SU-DHL-6 (cell line): ENCODE measurements at regions not wholly inside any gene's neighbourhood (a gene's known extent, or its start where the extent isn't known, plus 50 kb on each side); places are given as distances from the start of the nearest gene placed in this dataset.
"Not testable (repeated sequence)": the region's sequence is repeated elsewhere in the genome, so short reads cannot be mapped to it uniquely, and the experiment has no call there.

Source experiments
- H2AFZ ChIP-seq: fragments of 200-600 bp; sonication (generic); 2 replicates; pipeline ENCODE4 v1.6.1; 2014; ENCODE audit warnings: low read depth, mild to moderate bottlenecking, moderate library complexity, mixed read lengths, antibody characterized with exemption, low read length; ENCODE audit not compliant: severe bottlenecking
- H3F3A ChIP-seq: fragments of 200-600 bp; shearing (Covaris generic); 2 replicates; pipeline ENCODE4 v1.6.0; 2016; ENCODE audit warnings: antibody characterized with exemption, mild to moderate bottlenecking; ENCODE audit not compliant: insufficient read depth
- H3K27ac ChIP-seq: fragments of 200-600 bp; sonication (generic); 2 replicates; pipeline ENCODE4 v1.5.1; 2016; ENCODE audit warnings: low read depth, mild to moderate bottlenecking, low read length, moderate library complexity, mixed read lengths
- H3K27me3 ChIP-seq: fragments of 200-600 bp; sonication (generic), shearing (Covaris generic); 2 replicates; pipeline ENCODE4 v1.6.0; 2014; ENCODE audit warnings: mild to moderate bottlenecking, low read length
- H3K36me3 ChIP-seq: fragments of 200-600 bp; sonication (generic); 2 replicates; pipeline ENCODE4 v1.6.1; 2014; ENCODE audit warnings: mild to moderate bottlenecking, low read length, mixed read lengths
- H3K4me2 ChIP-seq: fragments of 300-600, 200-600 bp; shearing (Covaris generic), sonication (generic); 2 replicates; pipeline ENCODE4 v1.6.0; 2014; ENCODE audit warnings: low read length, low read depth, mild to moderate bottlenecking; ENCODE audit not compliant: poor library complexity, severe bottlenecking
- H3K4me3 ChIP-seq: fragments of 200-600 bp; sonication (generic); 2 replicates; pipeline ENCODE4 v1.5.1; 2014; ENCODE audit warnings: antibody characterized with exemption, low read length, mild to moderate bottlenecking, mixed read lengths; ENCODE audit not compliant: insufficient read depth, poor library complexity, severe bottlenecking
- H3K79me2 ChIP-seq: fragments of 200-600 bp; sonication (generic); 2 replicates; pipeline ENCODE4 v1.6.1; 2014; ENCODE audit warnings: mild to moderate bottlenecking, low read length, moderate library complexity; ENCODE audit not compliant: insufficient read depth
- H3K9ac ChIP-seq: fragments of 200-600 bp; sonication (generic); 2 replicates; pipeline ENCODE4 v1.7.0; 2014; ENCODE audit warnings: mild to moderate bottlenecking, low read length
- H3K9me2 ChIP-seq: fragments of 200-600 bp; sonication (generic); replicated peaks from 2 replicates; pipeline ENCODE4 v1.6.1; 2014; ENCODE audit warnings: low read length; ENCODE audit not compliant: insufficient read depth
- H3K9me3 ChIP-seq: fragments of 200-600 bp; sonication (generic); 2 replicates; pipeline ENCODE4 v1.6.1; 2014; ENCODE audit warnings: low read length, mixed read lengths; ENCODE audit not compliant: insufficient read depth
- H4K20me1 ChIP-seq: fragments of 200-600 bp; sonication (generic); 2 replicates; pipeline ENCODE4 v1.6.1; 2014; ENCODE audit warnings: low read depth, mild to moderate bottlenecking, antibody characterized with exemption, low read length, moderate library complexity, mixed read lengths
- EZH2phosphoT487 ChIP-seq: fragments of 200-600 bp; sonication (generic), shearing (Covaris generic); conservative IDR thresholded peaks from 2 replicates; pipeline ENCODE4 v1.6.1; 2018; ENCODE audit warnings: mild to moderate bottlenecking, antibody characterized with exemption, low read length, moderate library complexity, mixed read lengths
- TF ChIP-seq, protein P1 (sequence below): fragments of 200-600 bp; sonication (generic); IDR thresholded peaks from one replicate; pipeline ENCODE4 v1.5.1; 2017; ENCODE audit warnings: antibody characterized with exemption, mild to moderate bottlenecking, low read length, moderate library complexity; ENCODE audit not compliant: insufficient read depth, poor library complexity, severe bottlenecking

DNA sequence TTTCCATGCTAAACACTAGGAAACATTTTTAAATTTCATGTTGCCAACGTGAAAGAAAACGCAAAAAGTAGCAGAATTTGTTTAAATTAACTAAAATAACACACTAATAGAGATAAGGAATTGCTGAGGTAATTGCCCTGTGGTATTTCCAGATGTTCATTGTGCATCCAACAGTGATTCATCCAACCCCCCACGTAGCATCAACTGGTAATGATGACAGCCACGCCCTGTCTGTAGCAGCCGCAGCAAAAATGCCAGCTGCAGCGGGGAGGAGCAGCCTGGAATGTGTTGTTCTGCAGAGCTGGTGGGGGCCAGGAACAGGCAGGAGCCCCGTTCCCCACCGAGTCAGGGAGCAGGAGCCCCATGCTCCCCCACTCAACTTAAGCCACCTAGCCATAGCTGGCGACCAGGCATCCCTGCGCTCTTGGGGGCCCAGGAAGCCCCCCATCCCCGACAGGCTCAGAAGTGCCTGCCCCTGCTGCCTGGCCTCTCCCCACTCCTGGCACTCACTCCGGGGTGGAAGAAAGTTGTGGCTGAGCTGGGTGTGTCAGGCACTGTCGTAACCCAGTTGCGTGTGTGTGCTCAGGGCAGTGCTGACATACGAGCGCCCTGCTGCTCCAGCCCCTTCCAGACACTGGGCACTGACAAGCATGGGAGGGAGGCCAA, 695.1 kb upstream of the ACVR2A start:
- Histone ChIP-seq H3K4me2 (no peak overlapping the region), H3K9me3 (no peaks in the 10 kb centered on the region), H3K27me3 (no peaks in the 10 kb centered on the region), H2AFZ (no peak overlapping the region), H3F3A (no peaks in the 10 kb centered on the region), H3K9me2 (no peaks in the 10 kb centered on the region), H3K9ac (no peak overlapping the region), H3K27ac (no peak overlapping the region), H4K20me1 (no peaks in the 10 kb centered on the region), H3K4me3 (no peak overlapping the region), H3K36me3 (no peaks in the 10 kb centered on the region), H3K79me2 (no peaks in the 10 kb centered on the region)
- no peak for TF ChIP-seq EZH2phosphoT487
- TF ChIP-seq, protein P1, sequence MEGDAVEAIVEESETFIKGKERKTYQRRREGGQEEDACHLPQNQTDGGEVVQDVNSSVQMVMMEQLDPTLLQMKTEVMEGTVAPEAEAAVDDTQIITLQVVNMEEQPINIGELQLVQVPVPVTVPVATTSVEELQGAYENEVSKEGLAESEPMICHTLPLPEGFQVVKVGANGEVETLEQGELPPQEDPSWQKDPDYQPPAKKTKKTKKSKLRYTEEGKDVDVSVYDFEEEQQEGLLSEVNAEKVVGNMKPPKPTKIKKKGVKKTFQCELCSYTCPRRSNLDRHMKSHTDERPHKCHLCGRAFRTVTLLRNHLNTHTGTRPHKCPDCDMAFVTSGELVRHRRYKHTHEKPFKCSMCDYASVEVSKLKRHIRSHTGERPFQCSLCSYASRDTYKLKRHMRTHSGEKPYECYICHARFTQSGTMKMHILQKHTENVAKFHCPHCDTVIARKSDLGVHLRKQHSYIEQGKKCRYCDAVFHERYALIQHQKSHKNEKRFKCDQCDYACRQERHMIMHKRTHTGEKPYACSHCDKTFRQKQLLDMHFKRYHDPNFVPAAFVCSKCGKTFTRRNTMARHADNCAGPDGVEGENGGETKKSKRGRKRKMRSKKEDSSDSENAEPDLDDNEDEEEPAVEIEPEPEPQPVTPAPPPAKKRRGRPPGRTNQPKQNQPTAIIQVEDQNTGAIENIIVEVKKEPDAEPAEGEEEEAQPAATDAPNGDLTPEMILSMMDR, result no peak

DNA sequence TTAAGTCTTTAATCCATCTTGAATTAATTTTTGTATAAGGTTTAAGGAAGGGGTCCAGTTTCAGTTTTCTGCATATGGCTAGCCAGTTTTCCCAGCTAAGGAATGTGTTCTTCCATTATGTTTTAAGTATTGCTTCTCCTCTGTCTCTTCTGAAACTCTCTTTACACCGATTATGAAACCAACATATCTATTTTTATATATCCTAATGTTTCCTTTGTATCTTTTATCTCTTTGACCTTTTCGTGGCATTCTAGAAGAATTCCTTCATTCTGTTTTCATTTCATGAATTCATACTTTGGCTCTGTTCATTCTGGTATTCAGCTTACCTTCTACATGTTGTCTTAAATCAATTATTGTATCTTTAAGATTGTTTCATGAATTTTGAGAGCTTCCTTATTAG, 697.0 kb upstream of the ACVR2A start:
- H3K9me3 ChIP-seq, result no peaks in the 10 kb centered on the region
- no peak overlapping the region for H3K4me2 ChIP-seq
- H3K27me3 ChIP-seq, result no peaks in the 10 kb centered on the region
- H3K9me2 ChIP-seq, result no peaks in the 10 kb centered on the region
- TF ChIP-seq, protein P1, result no peak
- no peak for TF ChIP-seq EZH2phosphoT487
- H3K36me3 ChIP-seq, result no peaks in the 10 kb centered on the region
- no peaks in the 10 kb centered on the region for H3K79me2 ChIP-seq
- H4K20me1 ChIP-seq, result no peaks in the 10 kb centered on the region
- H2AFZ ChIP-seq, result no peak overlapping the region
- H3K9ac ChIP-seq, result no peak overlapping the region
- H3K4me3 ChIP-seq, result no peak overlapping the region
- no peak overlapping the region for H3K27ac ChIP-seq
- no peaks in the 10 kb centered on the region for H3F3A ChIP-seq

DNA sequence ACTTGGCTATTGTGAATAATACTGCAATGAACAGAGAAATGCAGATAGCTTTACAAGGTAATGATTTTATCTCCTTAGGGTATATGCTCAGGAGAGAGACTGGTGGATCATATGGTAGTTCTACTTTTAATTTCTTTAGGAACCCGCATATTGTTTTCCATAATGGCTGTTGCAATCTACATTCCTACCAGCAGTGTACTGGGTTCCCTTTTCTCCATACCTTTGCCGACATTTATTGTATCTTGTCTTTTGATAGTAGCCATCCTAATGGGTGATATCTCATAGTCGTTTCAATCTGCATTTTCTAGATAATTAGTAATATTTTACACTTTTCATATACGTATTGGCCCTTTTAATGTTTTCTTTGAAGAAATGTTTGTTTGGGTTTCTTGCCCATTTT, 702.9 kb upstream of the ACVR2A start:
- Histone ChIP-seq H3K9me2 (no peaks in the 10 kb centered on the region), H3K27ac (no peak overlapping the region), H4K20me1 (no peaks in the 10 kb centered on the region), H2AFZ (no peak overlapping the region), H3K27me3 (no peaks in the 10 kb centered on the region), H3K9me3 (no peaks in the 10 kb centered on the region), H3K79me2 (no peaks in the 10 kb centered on the region), H3K9ac (no peak overlapping the region), H3K4me2 (no peak overlapping the region), H3K36me3 (no peaks in the 10 kb centered on the region), H3F3A (no peaks in the 10 kb centered on the region), H3K4me3 (no peak overlapping the region)
- no peak for TF ChIP-seq EZH2phosphoT487
- TF ChIP-seq, protein P1, result no peak

DNA sequence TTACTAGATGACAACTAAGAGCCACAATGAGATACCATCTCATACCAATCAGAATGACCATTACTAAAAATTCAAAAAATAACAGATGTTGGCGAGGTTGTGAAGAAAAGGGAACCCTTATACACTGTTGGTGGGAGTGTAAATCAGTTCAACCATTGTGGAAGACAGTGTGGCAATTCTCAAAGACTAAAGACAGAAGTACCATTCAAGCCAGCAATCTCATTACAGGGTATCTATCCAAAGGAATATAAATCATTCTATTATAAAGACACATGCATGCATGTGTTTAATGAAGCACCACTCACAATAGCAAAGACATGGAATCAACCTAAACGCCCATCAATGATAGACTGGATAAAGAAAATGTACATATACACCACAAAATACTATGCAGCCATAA, 705.1 kb upstream of the ACVR2A start:
- not testable (repeated sequence) for H3K36me3 ChIP-seq, H3K27ac ChIP-seq, H3K9me2 ChIP-seq, H4K20me1 ChIP-seq, H3K4me2 ChIP-seq, H3F3A ChIP-seq, H3K4me3 ChIP-seq, H3K79me2 ChIP-seq, H3K27me3 ChIP-seq, H3K9ac ChIP-seq, H3K9me3 ChIP-seq, H2AFZ ChIP-seq
